IMR-90 (cell line): ENCODE measurements at regions not wholly inside any gene's neighbourhood (a gene's known extent, or its start where the extent isn't known, plus 50 kb on each side); places are given as distances from the start of the nearest gene placed in this dataset.

Source experiments
- ATAC-seq: fragments of 200-7000 bp; cut with Tn5 transposase; 2 replicates; pipeline ENCODE4 v1.9.1; 2020; ENCODE audit warnings: low read depth, mild to moderate bottlenecking, moderate library complexity
- BruUV-seq: library from RNA; stranded (reverse); fragments of 400-500 nt; replicated peaks from 2 replicates; lab custom pipeline; 2021; lab: Mats Ljungman, UMichigan
- CTCF ChIA-PET: fragments of 300-600 bp; formaldehyde crosslinking; extraction: SDS; loops from one replicate; lab custom pipeline; 2021; ENCODE audit warnings: antibody characterized with exemption; lab: Yijun Ruan, JAX
- POLR2A ChIA-PET: fragments of 300-600 bp; sonication (Branson Sonifier 250); formaldehyde crosslinking; loops from one replicate; lab custom pipeline; 2022; ENCODE audit warnings: antibody characterized with exemption; ENCODE audit not compliant: unreplicated experiment; lab: Charles Lee
- DNase-seq: peaks from one replicate; pipeline ENCODE4 v3.0.0; 2013
- H2AFZ ChIP-seq: replicated peaks from 2 replicates; pipeline ENCODE3; 2013; ENCODE audit warnings: low read length, mild to moderate bottlenecking; ENCODE audit not compliant: poor library complexity
- H2AK5ac ChIP-seq: 2 replicates; pipeline ENCODE4 v1.6.1; 2013; ENCODE audit warnings: low read depth, low read length, inconsistent platforms
- H2AK9ac ChIP-seq: replicated peaks from 2 replicates; pipeline ENCODE3; 2013; ENCODE audit warnings: mild to moderate bottlenecking, low read depth, low read length, moderate library complexity; ENCODE audit not compliant: poor library complexity
- H2BK120ac ChIP-seq: 2 replicates; pipeline ENCODE4 v1.6.1; 2013; ENCODE audit warnings: low read depth, low read length, inconsistent platforms
- H2BK15ac ChIP-seq: 3 replicates; pipeline ENCODE4 v1.6.1; 2013; ENCODE audit warnings: low read depth, low read length, inconsistent platforms
- H2BK20ac ChIP-seq: 2 replicates; pipeline ENCODE4 v1.6.1; 2013; ENCODE audit warnings: low read depth, mild to moderate bottlenecking, inconsistent platforms, low read length, moderate library complexity
- H2BK5ac ChIP-seq: 2 replicates; pipeline ENCODE4 v1.6.1; 2013; ENCODE audit warnings: mild to moderate bottlenecking, low read depth, low read length, inconsistent platforms; ENCODE audit not compliant: poor library complexity, severe bottlenecking
- H3K14ac ChIP-seq: replicated peaks from 2 replicates; pipeline ENCODE4 v1.6.1; 2013; ENCODE audit warnings: low read depth, low read length, inconsistent platforms
- H3K18ac ChIP-seq: 2 replicates; pipeline ENCODE4 v1.6.1; 2013; ENCODE audit warnings: low read depth, low read length, control low read depth
- H3K23ac ChIP-seq: 2 replicates; pipeline ENCODE4 v1.6.1; 2013; ENCODE audit warnings: low read depth, low read length, inconsistent platforms
- H3K27ac ChIP-seq: 2 replicates; pipeline ENCODE4 v1.5.1; 2013; ENCODE audit warnings: mild to moderate bottlenecking, control low read depth, low read length; ENCODE audit not compliant: insufficient read depth
- H3K27me3 ChIP-seq: 2 replicates; pipeline ENCODE4 v1.6.1; 2013; ENCODE audit warnings: low read length; ENCODE audit not compliant: control insufficient read depth, insufficient read depth
- H3K36me3 ChIP-seq: 2 replicates; pipeline ENCODE4 v1.6.1; 2013; ENCODE audit warnings: low read length, mixed read lengths; ENCODE audit not compliant: control insufficient read depth, insufficient read depth
- H3K4ac ChIP-seq: 2 replicates; pipeline ENCODE4 v1.6.1; 2013; ENCODE audit warnings: low read depth, low read length, inconsistent platforms
- H3K4me1 ChIP-seq: 2 replicates; pipeline ENCODE4 v1.6.1; 2013; ENCODE audit warnings: low read length, mixed read lengths; ENCODE audit not compliant: control insufficient read depth, insufficient read depth
- H3K4me2 ChIP-seq: 2 replicates; pipeline ENCODE4 v1.6.1; 2013; ENCODE audit warnings: low read depth, mild to moderate bottlenecking, control low read depth, low read length, moderate library complexity
- H3K4me3 ChIP-seq: 2 replicates; pipeline ENCODE4 v1.5.1; 2013; ENCODE audit warnings: low read depth, mild to moderate bottlenecking, control low read depth, low read length, moderate library complexity; ENCODE audit not compliant: insufficient read depth
- H3K56ac ChIP-seq: 2 replicates; pipeline ENCODE4 v1.6.1; 2013; ENCODE audit warnings: low read length, inconsistent platforms; ENCODE audit not compliant: insufficient read depth; ENCODE audit errors: extremely low read depth
- H3K79me1 ChIP-seq, 2 experiments: 2 replicates each; pipeline ENCODE4 v1.6.1; 2013; ENCODE audit warnings: low read length in 2 of 2, inconsistent platforms in 1 of 2, low read depth in 1 of 2
- H3K9ac ChIP-seq: 2 replicates; pipeline ENCODE4 v1.6.1; 2013; ENCODE audit warnings: low read depth, low read length, control low read depth
- H3K9me1 ChIP-seq: 2 replicates; pipeline ENCODE4 v1.6.1; 2013; ENCODE audit warnings: low read length, inconsistent platforms; ENCODE audit not compliant: insufficient read depth
- H3K9me3 ChIP-seq: 2 replicates; pipeline ENCODE4 v1.6.1; 2013; ENCODE audit warnings: low read length; ENCODE audit not compliant: control insufficient read depth, insufficient read depth
- H4K20me1 ChIP-seq: 2 replicates; pipeline ENCODE4 v1.6.1; 2013; ENCODE audit warnings: low read length, inconsistent platforms; ENCODE audit not compliant: insufficient read depth
- H4K5ac ChIP-seq: 2 replicates; pipeline ENCODE4 v1.6.1; 2013; ENCODE audit warnings: mild to moderate bottlenecking, low read depth, low read length, control low read depth
- H4K8ac ChIP-seq, 2 experiments: 2 replicates each; pipeline ENCODE4 v1.6.1; 2013; ENCODE audit warnings: low read depth in 2 of 2, low read length in 2 of 2, control low read depth in 1 of 2, inconsistent platforms in 1 of 2
- H4K91ac ChIP-seq: 2 replicates; pipeline ENCODE4 v1.6.1; 2013; ENCODE audit warnings: low read depth, low read length, inconsistent platforms; ENCODE audit not compliant: insufficient read depth
- BHLHE40 ChIP-seq: fragments of 150-350 bp; IDR thresholded peaks from 2 replicates; pipeline ENCODE4 v1.6.1; 2016; ENCODE audit warnings: mild to moderate bottlenecking, low read depth, low read length
- CEBPB ChIP-seq: IDR thresholded peaks from 2 replicates; pipeline ENCODE4 v1.6.1; 2012; ENCODE audit warnings: low read depth, low read length, improper control_type of control experiment
- CTCF ChIP-seq: conservative IDR thresholded peaks from 2 replicates; pipeline ENCODE4 v1.5.1; 2012; ENCODE audit warnings: mild to moderate bottlenecking, low read depth, low read length, improper control_type of control experiment
- ELK1 ChIP-seq: fragments of 150-350 bp; IDR thresholded peaks from 2 replicates; pipeline ENCODE4 v1.6.1; 2016; ENCODE audit warnings: low read depth, mild to moderate bottlenecking, low read length, moderate library complexity, borderline replicate concordance
- FOS ChIP-seq: fragments of 150-350 bp; IDR thresholded peaks from 2 replicates; pipeline ENCODE4 v1.6.1; 2016; ENCODE audit warnings: low read depth, low read length
- MAFK ChIP-seq: IDR thresholded peaks from 2 replicates; pipeline ENCODE4 v1.6.1; 2012; ENCODE audit warnings: low read depth, low read length, improper control_type of control experiment
- MAZ ChIP-seq: IDR thresholded peaks from 2 replicates; pipeline ENCODE4 v1.6.1; 2012; ENCODE audit warnings: low read depth, mild to moderate bottlenecking, low read length, improper control_type of control experiment, moderate library complexity, borderline replicate concordance
- MXI1 ChIP-seq: IDR thresholded peaks from 2 replicates; pipeline ENCODE4 v1.6.1; 2012; ENCODE audit warnings: low read depth, mild to moderate bottlenecking, low read length, moderate library complexity, borderline replicate concordance
- NFE2L2 ChIP-seq: fragments of 150-350 bp; IDR thresholded peaks from 2 replicates; pipeline ENCODE4 v1.6.1; 2016; ENCODE audit warnings: low read depth, mild to moderate bottlenecking, low read length
- POLR2A ChIP-seq: IDR thresholded peaks from 2 replicates; pipeline ENCODE4 v1.6.1; 2012; ENCODE audit warnings: mild to moderate bottlenecking, low read depth, low read length
- RAD21 ChIP-seq: IDR thresholded peaks from 2 replicates; pipeline ENCODE4 v1.6.1; 2012; ENCODE audit warnings: low read length, improper control_type of control experiment
- RFX5 ChIP-seq: IDR thresholded peaks from 2 replicates; pipeline ENCODE4 v1.8.0; 2012; ENCODE audit warnings: low read depth, mild to moderate bottlenecking, low read length, moderate library complexity
- SMC3 ChIP-seq: fragments of 150-350 bp; IDR thresholded peaks from 2 replicates; pipeline ENCODE4 v1.6.1; 2016; ENCODE audit warnings: low read depth, mild to moderate bottlenecking, antibody characterized with exemption, low read length, moderate library complexity
- USF2 ChIP-seq: fragments of 150-350 bp; IDR thresholded peaks from 2 replicates; pipeline ENCODE4 v1.6.1; 2017; ENCODE audit warnings: mild to moderate bottlenecking, antibody characterized with exemption, low read length, low read depth
- dilution Hi-C: fragments of 300-500 bp; cut with HindIII; formaldehyde crosslinking; loops from one replicate; pipeline ENCODE4 v1.14.3; 2018; ENCODE audit warnings: low sequenced_read_pairs; ENCODE audit not compliant: unreplicated experiment
- in situ Hi-C: fragments of 300-500 bp; cut with MboI; formaldehyde crosslinking; loops from 3 replicates; pipeline ENCODE4 v1.14.3; 2019; ENCODE audit warnings: low sequenced_read_pairs, inconsistent platforms, mixed read lengths
- intact Hi-C: fragments of 100-400 bp; cut with micrococcal nuclease; formaldehyde crosslinking; loops from 2 replicates; pipeline ENCODE4 v1.10.0; 2022

GRCh38 chr4:160809576-160809975, 1354.2 kb downstream of the FSTL5 start:
- Histone ChIP-seq H2BK120ac (no peak overlapping the region), H3K9me3 (no peaks in the 10 kb centered on the region), H3K14ac (no peak overlapping the region), H4K91ac (no peak overlapping the region), H3K79me1 (no peaks in the 10 kb centered on the region), H2AFZ (no peak overlapping the region), H3K4me1 (no peaks in the 10 kb centered on the region), H2BK5ac (no peak overlapping the region), H4K8ac (no peak overlapping the region), H3K23ac (no peak overlapping the region), H3K27ac (no peak overlapping the region), H3K27me3 (no peaks in the 10 kb centered on the region), H4K20me1 (no peaks in the 10 kb centered on the region), H2AK9ac (no peak overlapping the region), H3K9ac (no peak overlapping the region), H2AK5ac (no peak overlapping the region), H2BK15ac (no peak overlapping the region), H3K4ac (no peak overlapping the region), H3K36me3 (no peaks in the 10 kb centered on the region), H3K18ac (no peak overlapping the region), H4K5ac (no peak overlapping the region), H3K4me2 (no peak overlapping the region), H3K56ac (no peak overlapping the region), H3K9me1 (no peaks in the 10 kb centered on the region), H3K4me3 (no peak overlapping the region), H2BK20ac (no peak overlapping the region)
- TF ChIP-seq ELK1: no peak
- TF ChIP-seq RAD21: no peak
- no peak for TF ChIP-seq MAFK
- no peak for TF ChIP-seq MAZ
- TF ChIP-seq USF2: no peak
- TF ChIP-seq BHLHE40: no peak
- TF ChIP-seq CEBPB: no peak
- no peak for TF ChIP-seq POLR2A
- no peak for TF ChIP-seq NFE2L2
- TF ChIP-seq FOS: no peak
- no peak for TF ChIP-seq CTCF
- no peak for TF ChIP-seq SMC3
- no peak for TF ChIP-seq MXI1
- TF ChIP-seq RFX5: no peak
- ChIA-PET POLR2A (no interaction called here), CTCF (no interaction called here)
- in situ Hi-C loops: no loop called here
- no TSS peak for BruUV-seq
- dilution Hi-C loops: no loop called here
- DNase-seq (no peak), ATAC-seq (no peak)
- intact Hi-C loops: no loop called here
